ENCODE measurements at regions not wholly inside any gene's neighbourhood (a gene's known extent, or its start where the extent isn't known, plus 50 kb on each side); places are given as distances from the start of the nearest gene placed in this dataset.

- Mint-ChIP-seq H3K9me3 (no peaks in the 10 kb centered on the region), H3K4me3 (peak overlapping the region; percentile 49), H3K27me3 (ENCODE audit: low read depth, poor library complexity) (no peaks in the 10 kb centered on the region), H3K4me1 (peaks cover 40% of the 10 kb centered on the region), H3K27ac (no peak overlapping the region), H3K36me3 (ENCODE audit: low read depth) (no peaks in the 10 kb centered on the region)
- no peak for TF ChIP-seq CTCF (IDR thresholded peaks at IDR 0.05)
- DNase-seq: no peak
Measured at GRCh38 chr2:16013359-16013911, 73.1 kb downstream of the MYCN start.

- Mint-ChIP-seq H3K27me3 (ENCODE audit: low read depth, poor library complexity) (no peaks in the 10 kb centered on the region), H3K36me3 (ENCODE audit: low read depth) (no peaks in the 10 kb centered on the region), H3K27ac (no peak overlapping the region), H3K4me1 (peaks cover 40% of the 10 kb centered on the region), H3K9me3 (no peaks in the 10 kb centered on the region), H3K4me3 (no peak overlapping the region)
- TF ChIP-seq CTCF (IDR thresholded peaks at IDR 0.05): no peak
- peak; percentile 46 for DNase-seq
Measured at GRCh38 chr2:16012626-16013358, 72.4 kb downstream of the MYCN start.

DNA sequence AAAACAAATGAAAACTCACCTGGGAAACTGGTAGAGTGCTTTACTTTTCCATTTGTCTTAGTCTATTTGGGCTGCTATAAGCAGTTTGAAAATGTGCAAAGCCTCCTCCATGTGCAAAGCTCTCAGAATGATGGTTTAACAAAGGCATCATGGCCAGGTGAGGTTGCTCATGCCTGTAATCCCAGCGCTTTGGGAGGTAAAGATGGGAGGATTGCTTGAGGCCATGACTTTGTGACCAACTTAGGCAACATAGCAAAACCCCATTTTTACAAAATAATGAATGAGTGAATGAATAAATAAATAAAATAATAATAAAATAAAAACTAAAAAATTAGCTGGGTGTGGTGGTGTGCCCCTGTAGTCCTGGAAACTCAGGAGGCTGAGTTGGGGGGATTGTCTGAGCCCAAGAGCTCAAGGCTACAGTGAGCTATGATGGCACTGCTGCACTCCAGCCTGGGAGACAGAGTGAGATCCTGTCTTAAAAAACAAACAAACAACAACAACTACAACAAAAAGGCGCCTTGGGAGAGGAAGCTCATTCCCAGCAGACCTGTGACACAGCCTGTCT, 71.8 kb downstream of the MYCN start:
- H3K27me3 Mint-ChIP-seq (ENCODE audit: low read depth, poor library complexity): peaks cover 2% of the 10 kb centered on the region
- no peak for DNase-seq
- peaks cover 40% of the 10 kb centered on the region for H3K4me1 Mint-ChIP-seq
- no peak overlapping the region for H3K27ac Mint-ChIP-seq
- H3K9me3 Mint-ChIP-seq: no peaks in the 10 kb centered on the region
- H3K4me3 Mint-ChIP-seq: no peak overlapping the region
- no peak for TF ChIP-seq CTCF (IDR thresholded peaks at IDR 0.05)
- H3K36me3 Mint-ChIP-seq (ENCODE audit: low read depth): no peaks in the 10 kb centered on the region

- no peak for TF ChIP-seq CTCF (IDR thresholded peaks at IDR 0.05)
- Mint-ChIP-seq H3K9me3 (no peaks in the 10 kb centered on the region), H3K36me3 (ENCODE audit: low read depth) (no peaks in the 10 kb centered on the region), H3K27ac (no peak overlapping the region), H3K4me3 (no peak overlapping the region), H3K27me3 (ENCODE audit: low read depth, poor library complexity) (peaks cover 4% of the 10 kb centered on the region), H3K4me1 (peaks cover 40% of the 10 kb centered on the region)
- no peak for DNase-seq
Measured at GRCh38 chr2:16011621-16011960, 71.2 kb downstream of the MYCN start.

DNA sequence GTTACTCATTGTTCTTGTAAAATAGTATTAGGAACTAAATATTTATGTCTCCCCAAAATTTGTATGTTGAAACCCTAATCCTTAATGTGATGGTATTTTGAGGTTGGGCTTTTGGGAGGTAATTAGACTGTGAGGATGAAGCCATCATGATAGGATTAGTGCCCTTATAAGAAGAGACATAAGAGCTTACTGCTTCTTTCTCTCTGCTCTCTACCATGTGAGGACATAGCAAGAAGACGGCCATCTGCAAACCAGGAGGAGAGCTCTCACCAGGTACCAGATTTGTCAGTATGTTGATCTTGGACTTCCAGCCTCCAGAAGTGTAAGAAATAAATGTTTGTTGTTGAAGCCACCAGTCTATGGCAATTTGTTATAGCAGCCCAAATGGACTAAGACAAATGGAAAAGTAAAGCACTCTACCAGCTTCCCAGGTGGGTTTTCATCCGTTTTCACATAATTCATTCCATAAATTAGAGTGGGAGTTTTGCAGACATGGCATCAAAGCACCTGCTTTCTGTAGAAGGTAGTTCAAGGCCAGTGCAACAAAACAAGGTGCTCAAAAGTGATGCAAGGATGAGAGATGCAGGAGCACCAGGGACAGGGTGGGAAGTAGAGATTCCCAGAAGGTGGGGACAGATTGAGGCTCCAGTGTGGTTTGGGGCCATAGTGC, 70.7 kb downstream of the MYCN start:
- no peak for DNase-seq
- Mint-ChIP-seq H3K4me3 (no peak overlapping the region), H3K9me3 (no peaks in the 10 kb centered on the region), H3K27ac (no peak overlapping the region), H3K4me1 (peaks cover 44% of the 10 kb centered on the region), H3K27me3 (ENCODE audit: low read depth, poor library complexity) (peaks cover 4% of the 10 kb centered on the region), H3K36me3 (ENCODE audit: low read depth) (no peaks in the 10 kb centered on the region)
- no peak for TF ChIP-seq CTCF (IDR thresholded peaks at IDR 0.05)

Measured in nephron progenitor cell (in vitro differentiated cells).